ENCODE measurements at regions not wholly inside any gene's neighbourhood (a gene's known extent, or its start where the extent isn't known, plus 50 kb on each side); places are given as distances from the start of the nearest gene placed in this dataset.

- TF ChIP-seq CTCF (IDR thresholded peaks at IDR 0.05; ENCODE audit: low read length) (no peak), EZH2 (IDR thresholded peaks at IDR 0.05; ENCODE audit: borderline replicate concordance, low read length) (no peak)
These were observed 55.7 kb downstream of the CXCR4 start for GRCh38 chr2:136062066-136062837.

All from OCI-LY1 (cell line).